Head of caudate nucleus (tissue), 42 donors: ENCODE measurements at regions not wholly inside any gene's neighbourhood (a gene's known extent, or its start where the extent isn't known, plus 50 kb on each side); places are given as distances from the start of the nearest gene placed in this dataset.

ENCODE experiments used
- DNase-seq, 42 donors: peaks; one replicate each; pipeline versions ENCODE4 v3.0.0 to v3.0.0-alpha.2; 2020 to 2021; ENCODE audit warnings: mixed read lengths in 7 of 42
- intact Hi-C: fragments of 100-400 bp; cut with DNase I; formaldehyde crosslinking; loops from one replicate; pipeline ENCODE4 v1.15.0; 2022

GRCh38 chr7:118644346-118644745, 419.8 kb downstream of the ANKRD7 start:
- no peak for DNase-seq
- intact Hi-C loops, result no loop called here

DNA sequence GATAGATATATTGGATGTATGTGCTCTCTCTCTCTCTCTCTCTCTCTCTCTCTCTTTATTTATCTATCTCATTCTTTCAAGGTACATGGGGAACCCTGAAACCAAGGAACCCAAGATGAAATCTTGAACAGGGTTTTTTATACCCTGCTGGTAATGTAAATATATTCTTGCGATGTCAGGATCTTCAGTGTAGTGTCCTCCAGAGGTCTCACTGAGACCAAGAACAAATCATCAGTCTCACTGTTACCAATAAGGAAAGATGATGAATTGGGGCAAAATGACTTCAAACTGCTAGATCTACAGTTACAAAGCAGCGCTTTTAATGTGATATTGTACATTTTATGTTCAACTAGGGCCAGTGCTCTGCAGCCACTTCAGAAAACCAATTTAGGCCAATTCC, 423.5 kb downstream of the ANKRD7 start:
- intact Hi-C loops, result no loop called here
- DNase-seq, result no peak

- intact Hi-C loops, result no loop called here
- DNase-seq, result no peak
These were observed 433.0 kb downstream of the ANKRD7 start for GRCh38 chr7:118657391-118658005.

DNA sequence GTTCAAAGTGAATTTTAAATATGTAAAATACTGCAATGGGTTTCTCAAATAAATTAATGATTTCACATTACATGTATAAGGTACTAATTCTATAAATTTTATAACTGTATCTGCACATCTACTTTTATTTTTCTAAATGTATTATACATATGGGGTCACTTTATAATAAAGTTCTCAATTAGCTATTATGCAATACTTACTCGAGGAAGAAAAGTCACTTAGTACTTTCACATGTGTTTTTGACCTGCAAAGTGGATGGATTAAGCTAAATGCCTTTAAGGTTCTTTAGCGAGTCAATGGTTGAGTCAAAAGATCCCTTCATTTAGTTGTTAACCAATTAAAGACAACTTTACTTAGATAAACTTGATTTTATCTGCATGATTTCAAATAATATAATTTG, 437.8 kb downstream of the ANKRD7 start:
- intact Hi-C loops, result no loop called here

DNA sequence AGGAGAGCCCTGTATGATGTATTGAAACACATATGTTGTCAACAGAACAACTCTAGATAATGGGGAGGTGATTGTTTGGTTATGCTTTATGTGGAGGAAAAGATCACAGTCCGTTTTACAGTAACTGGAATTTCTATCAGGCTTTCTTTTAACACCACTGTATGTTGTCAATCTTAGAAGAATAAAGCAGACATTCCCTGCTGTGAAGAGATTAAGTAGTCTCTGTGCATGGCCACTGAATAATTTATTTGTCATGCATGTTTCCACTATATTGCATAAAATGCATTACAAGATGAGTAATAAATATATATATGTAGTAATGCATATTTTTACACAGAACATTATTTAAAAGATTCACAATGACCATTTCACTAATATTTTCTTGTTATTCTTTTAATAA, 440.0 kb downstream of the ANKRD7 start:
- no peak for DNase-seq
- intact Hi-C loops, result no loop called here

More for the DNA sequence above, 437.8 kb downstream of the ANKRD7 start:
- no peak for DNase-seq

DNA sequence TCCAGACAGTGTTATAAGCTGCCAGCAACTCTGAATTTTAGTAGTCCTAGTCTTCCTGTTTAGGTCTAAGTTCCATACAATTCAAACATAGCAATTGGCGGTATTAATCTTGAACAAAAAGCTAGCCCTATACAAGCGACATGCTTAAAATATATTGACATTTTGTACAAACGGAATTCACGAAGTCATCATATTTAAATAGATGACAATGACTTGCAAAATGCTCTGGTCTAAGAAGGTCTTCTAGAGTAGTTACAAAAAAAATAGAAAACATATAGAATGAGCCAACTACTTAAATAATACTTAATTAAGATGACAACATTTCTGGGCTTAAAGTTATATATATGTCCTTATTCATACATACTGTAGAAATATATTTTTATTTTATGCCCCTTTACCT, 446.6 kb downstream of the ANKRD7 start:
- no peak for DNase-seq
- intact Hi-C loops, result no loop called here

- intact Hi-C loops, result no loop called here
- DNase-seq, result no peak
These were observed 460.3 kb downstream of the ANKRD7 start for GRCh38 chr7:118684796-118685195.

- DNase-seq, result no peak
- intact Hi-C loops, result no loop called here
These were observed 464.9 kb downstream of the ANKRD7 start for GRCh38 chr7:118689403-118689802.

DNA sequence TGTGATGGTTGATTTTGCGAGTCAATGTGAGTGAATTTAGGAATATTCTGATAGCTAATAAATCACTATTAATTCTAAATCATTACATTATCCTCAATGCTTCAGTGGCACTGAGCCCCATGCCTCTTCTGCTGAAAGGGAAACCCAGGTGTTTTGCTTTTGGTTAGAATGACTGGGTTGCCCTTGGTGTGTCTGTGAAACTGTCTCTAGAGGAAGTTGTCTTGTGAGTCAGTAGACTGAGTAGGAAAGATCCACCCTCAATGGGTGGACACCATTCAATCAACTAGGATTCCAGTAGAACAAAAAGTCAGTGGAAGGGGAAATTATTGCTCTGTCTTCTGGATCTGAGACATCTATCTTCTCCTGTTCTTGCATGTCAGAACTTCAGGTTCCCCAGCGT, 472.4 kb downstream of the ANKRD7 start:
- intact Hi-C loops, result no loop called here
- no peak for DNase-seq

GRCh38 chr7:118699222-118699621, 474.7 kb downstream of the ANKRD7 start:
- intact Hi-C loops, result no loop called here
- DNase-seq, result no peak

GRCh38 chr7:118708741-118709140, 484.2 kb downstream of the ANKRD7 start:
- intact Hi-C loops, result no loop called here
- no peak for DNase-seq

DNA sequence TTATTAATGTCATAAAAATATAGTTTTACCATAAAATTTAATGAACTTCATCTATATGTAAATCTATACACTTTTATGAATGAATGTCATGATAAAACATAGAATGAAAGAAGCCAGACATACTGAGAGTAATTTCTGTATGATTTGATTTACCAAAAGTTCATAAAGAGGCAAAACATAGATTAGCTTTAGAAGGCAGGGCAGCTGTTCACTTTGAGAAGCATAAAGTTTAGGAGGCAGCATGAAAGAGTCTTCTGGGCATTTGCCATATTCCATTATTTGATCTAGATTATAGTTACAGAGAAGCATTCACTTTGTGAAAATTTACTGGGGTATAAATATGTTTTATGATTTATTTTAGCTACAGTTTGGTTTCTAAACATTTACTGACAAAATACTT, 487.2 kb downstream of the ANKRD7 start:
- intact Hi-C loops, result no loop called here
- DNase-seq, result no peak

DNA sequence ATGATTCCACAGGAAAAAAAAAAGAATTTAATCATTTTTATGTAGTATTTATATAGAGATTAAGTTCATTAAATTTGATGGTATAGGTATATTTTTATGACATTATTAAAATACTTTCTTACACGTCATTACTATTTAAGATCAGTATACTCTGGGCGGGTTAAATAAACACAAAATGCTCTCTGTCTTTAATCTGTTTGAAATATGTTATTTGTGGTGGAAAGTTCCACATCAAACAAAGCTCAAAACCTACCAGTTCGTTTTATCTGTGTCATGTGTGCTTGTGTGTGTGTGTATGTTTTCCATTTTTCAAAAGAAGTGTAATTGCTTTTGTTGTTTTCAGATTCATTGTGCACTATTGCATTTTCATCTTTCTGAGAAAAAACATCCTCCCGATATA, 488.5 kb downstream of the ANKRD7 start:
- DNase-seq, result no peak
- intact Hi-C loops, result no loop called here

DNA sequence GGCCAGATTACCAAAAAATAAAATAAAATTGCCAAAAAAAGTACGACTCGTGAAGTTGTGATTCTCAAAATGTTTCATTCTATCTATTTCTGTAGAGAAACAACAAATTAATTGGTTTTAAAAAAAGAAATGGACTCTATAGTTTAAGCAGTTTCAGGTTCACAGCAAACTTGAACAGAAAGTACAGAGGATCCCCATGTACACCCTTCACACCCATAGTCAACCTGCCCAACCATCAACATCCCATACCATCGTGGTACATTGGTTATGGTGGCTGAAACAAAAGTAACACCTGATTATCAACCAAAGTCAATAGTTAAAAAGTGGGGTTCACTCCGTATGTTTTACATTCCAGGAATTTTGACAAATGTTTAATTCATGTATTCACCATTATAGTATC, 496.1 kb downstream of the ANKRD7 start:
- intact Hi-C loops, result no loop called here
- DNase-seq, result no peak

DNA sequence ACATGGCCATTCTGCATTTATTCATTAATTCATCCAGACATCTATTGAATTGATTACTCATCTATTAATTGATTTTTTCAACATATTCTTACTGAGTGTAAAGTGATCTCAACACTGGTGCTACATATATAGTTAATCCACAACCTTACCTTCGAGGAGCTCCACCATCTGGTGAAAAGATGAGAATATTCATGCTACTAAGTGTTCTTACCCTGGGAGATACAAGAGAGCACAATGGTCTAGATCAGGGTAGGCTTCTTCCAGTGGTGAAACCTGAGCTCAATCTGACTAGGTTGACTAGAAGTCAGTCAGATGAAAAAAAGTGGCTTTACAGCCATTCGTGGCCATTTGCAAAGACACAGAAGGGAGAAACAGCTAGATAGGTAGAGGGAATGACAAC, 507.4 kb downstream of the ANKRD7 start:
- intact Hi-C loops, result no loop called here
- no peak for DNase-seq

DNA sequence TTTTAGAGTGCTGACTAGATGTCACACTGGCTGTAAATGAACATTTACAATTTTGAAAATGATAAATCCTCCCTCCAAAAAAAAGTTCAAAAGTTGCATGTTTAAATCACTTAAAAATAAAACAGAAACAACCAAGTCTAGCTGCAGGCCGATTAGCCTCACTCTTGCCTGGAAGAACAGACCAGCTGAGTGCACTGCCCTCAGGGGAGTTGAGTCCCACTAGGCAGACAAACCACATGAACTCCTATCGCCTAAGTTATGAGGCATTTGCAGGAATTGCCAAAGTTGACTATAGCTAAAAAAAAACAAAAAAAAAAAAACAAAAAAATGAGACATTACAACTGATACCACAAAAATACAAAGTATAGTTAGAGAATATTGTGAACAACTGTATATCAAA, 510.0 kb downstream of the ANKRD7 start:
- DNase-seq, result no peak
- intact Hi-C loops, result no loop called here

GRCh38 chr7:118735441-118735840, 510.9 kb downstream of the ANKRD7 start:
- intact Hi-C loops, result no loop called here

DNA sequence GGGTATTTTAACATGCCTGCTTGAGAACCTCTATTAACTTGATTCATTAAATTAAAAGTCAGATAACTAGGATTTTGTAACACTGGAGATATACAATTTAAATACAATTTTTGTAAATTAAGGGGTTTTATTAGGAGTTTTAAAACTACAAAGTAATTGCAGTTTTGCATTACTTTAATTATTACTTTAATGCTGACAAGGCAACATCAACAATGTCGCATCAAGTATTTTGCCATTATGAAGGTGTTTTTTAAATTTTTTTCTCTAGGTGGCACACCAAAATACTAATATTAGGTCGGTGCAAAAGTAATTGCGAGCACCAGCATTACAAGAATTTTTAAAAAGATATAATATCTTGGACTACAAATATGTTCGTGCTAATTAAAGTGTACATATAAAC, 513.4 kb downstream of the ANKRD7 start:
- DNase-seq, result no peak
- intact Hi-C loops, result no loop called here

More at GRCh38 chr7:118735441-118735840, 510.9 kb downstream of the ANKRD7 start:
- no peak for DNase-seq

DNA sequence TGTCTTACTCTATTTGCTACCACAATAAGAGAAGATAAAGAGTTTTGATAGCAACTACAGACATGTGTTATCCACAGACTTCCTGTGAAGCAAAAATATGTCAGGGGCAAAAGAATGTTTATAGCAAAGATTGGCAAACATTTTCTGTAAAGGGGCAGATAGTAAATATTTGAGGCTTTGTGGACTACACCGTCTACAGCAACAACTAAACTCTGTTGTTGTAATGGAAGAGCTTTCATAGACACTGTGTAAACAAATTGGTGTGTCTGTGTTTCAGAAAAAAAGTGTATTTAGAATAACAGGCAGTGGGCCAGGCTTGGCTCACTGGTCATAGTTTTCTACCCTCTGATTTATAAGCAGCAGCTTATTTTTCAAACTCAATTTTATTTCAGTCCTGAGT, 521.4 kb downstream of the ANKRD7 start:
- intact Hi-C loops, result no loop called here
- DNase-seq, result no peak

- intact Hi-C loops, result no loop called here
- DNase-seq, result no peak
These were observed 523.0 kb downstream of the ANKRD7 start for GRCh38 chr7:118747473-118747872.

- no peak for DNase-seq
- intact Hi-C loops, result no loop called here
These were observed 529.0 kb downstream of the ANKRD7 start for GRCh38 chr7:118753479-118753878.

GRCh38 chr7:118754608-118755007, 530.1 kb downstream of the ANKRD7 start:
- intact Hi-C loops, result no loop called here
- DNase-seq, result no peak
